A549 (cell line): ENCODE measurements at regions not wholly inside any gene's neighbourhood (a gene's known extent, or its start where the extent isn't known, plus 50 kb on each side); places are given as distances from the start of the nearest gene placed in this dataset.

ENCODE experiments used
- ATAC-seq, 2 experiments: fragments of 200-7000 bp in 1 of 2; fragments of >200 bp in 1 of 2; cut with Nextera tagmentation in 1 of 2; cut with Tn5 transposase in 1 of 2; 3 replicates each; pipeline versions ENCODE4 v1.8.0 to v1.9.1; 2018 to 2020; ENCODE audit warnings: mild to moderate bottlenecking in 1 of 2, moderate library complexity in 1 of 2
- CTCF ChIA-PET: fragments of 300-600 bp; sonication (Branson Sonifier 250); formaldehyde crosslinking; extraction: SDS; loops from one replicate; lab custom pipeline; 2021; ENCODE audit warnings: antibody characterized with exemption, inconsistent platforms; lab: Yijun Ruan, JAX
- POLR2A ChIA-PET: fragments of 350-600 bp; formaldehyde crosslinking; extraction: SDS; loops from one replicate; lab custom pipeline; 2021; ENCODE audit warnings: antibody characterized with exemption, inconsistent platforms; lab: Yijun Ruan, JAX
- DNase-seq, 2 experiments: peaks; one replicate each; pipeline versions ENCODE4 v3.0.0 to v3.0.0-alpha.2; 2011 to 2016; ENCODE audit warnings: low read depth in 1 of 2, low spot score in 1 of 2
- FAIRE-seq: peaks from 2 replicates; lab custom pipeline; 2011; peaks lifted over from hg19 to GRCh38; lab: Jason Lieb, UNC
- H3K27ac ChIP-seq, 2 experiments: fragments of >200 bp; sonication (Bioruptor Twin); formaldehyde crosslinking; 3 replicates each; pipeline ENCODE4 v1.5.1; 2016 to 2017
- H3K4me1 ChIP-seq: fragments of >200 bp; sonication (Bioruptor Twin); formaldehyde crosslinking; 3 replicates; pipeline ENCODE4 v1.6.1; 2016
- H3K4me2 ChIP-seq: fragments of >200 bp; sonication (Bioruptor Twin); formaldehyde crosslinking; 3 replicates; pipeline ENCODE4 v1.6.1; 2016
- H3K4me3 ChIP-seq: fragments of >200 bp; sonication (Bioruptor Twin); formaldehyde crosslinking; 3 replicates; pipeline ENCODE4 v1.5.1; 2016
- H3K9me3 ChIP-seq: fragments of >200 bp; sonication (Bioruptor Twin); formaldehyde crosslinking; 3 replicates; pipeline ENCODE4 v1.6.1; 2016
- BHLHE40 ChIP-seq: IDR thresholded peaks from 2 replicates; pipeline ENCODE4 v1.6.1; 2012; ENCODE audit warnings: low read depth, low read length, inconsistent platforms
- CBX8 ChIP-seq: fragments of 200-600 bp; sonication (generic); IDR thresholded peaks from 2 replicates; pipeline ENCODE4 v1.6.1; 2016
- CEBPB ChIP-seq, 2 experiments: fragments of >200 bp in 1 of 2; sonication (Bioruptor Twin) in 1 of 2; formaldehyde crosslinking in 1 of 2; IDR thresholded peaks; 2 replicates each; pipeline ENCODE4 v1.6.1; 2012 to 2016
- CHD2 ChIP-seq: fragments of 150-350 bp; IDR thresholded peaks from 2 replicates; pipeline ENCODE4 v1.6.1; 2014; ENCODE audit warnings: low read length; ENCODE audit not compliant: partially characterized antibody
- CHD4 ChIP-seq: fragments of 200-600 bp; sonication (generic); IDR thresholded peaks from 2 replicates; pipeline ENCODE4 v1.6.1; 2016; ENCODE audit warnings: antibody characterized with exemption, mild to moderate bottlenecking, borderline replicate concordance
- CTCF ChIP-seq: fragments of >200 bp; sonication (Bioruptor Twin); formaldehyde crosslinking; IDR thresholded peaks from 3 replicates; pipeline ENCODE4 v1.5.1; 2016
- EHMT2 ChIP-seq: fragments of 200-600 bp; sonication (generic); IDR thresholded peaks from 2 replicates; pipeline ENCODE4 v1.6.1; 2016; ENCODE audit warnings: antibody characterized with exemption, low read depth, mild to moderate bottlenecking, moderate library complexity
- ELK1 ChIP-seq: fragments of 150-350 bp; IDR thresholded peaks from 2 replicates; pipeline ENCODE4 v1.6.1; 2014; ENCODE audit warnings: low read depth, mild to moderate bottlenecking, low read length
- ESRRA ChIP-seq: fragments of 150-350 bp; IDR thresholded peaks from 2 replicates; pipeline ENCODE4 v1.6.1; 2014; ENCODE audit warnings: mild to moderate bottlenecking, low read length, borderline replicate concordance
- FOXS1 ChIP-seq: fragments of 250-450 bp; sonication (Bioruptor Pico); IDR thresholded peaks from 2 replicates; pipeline ENCODE4 v1.5.0; 2020; ENCODE audit warnings: mild to moderate bottlenecking, moderate library complexity
- MAZ ChIP-seq: fragments of 150-350 bp; IDR thresholded peaks from 2 replicates; pipeline ENCODE4 v1.6.1; 2014; ENCODE audit warnings: antibody characterized with exemption, low read depth, low read length, borderline replicate concordance
- POLR2A ChIP-seq: IDR thresholded peaks from 2 replicates; pipeline ENCODE4 v1.6.1; 2012; ENCODE audit warnings: mild to moderate bottlenecking, low read length
- RAD21 ChIP-seq, 2 experiments: fragments of >200 bp in 1 of 2; sonication (Bioruptor Twin) in 1 of 2; formaldehyde crosslinking in 1 of 2; IDR thresholded peaks in 1 of 2; conservative IDR thresholded peaks in 1 of 2; 2 replicates in 1 of 2; 3 replicates in 1 of 2; pipeline ENCODE4 v1.6.1; 2012 to 2018; ENCODE audit warnings: inconsistent platforms in 1 of 2
- RFX5 ChIP-seq: fragments of 450-650 bp; IDR thresholded peaks from 2 replicates; pipeline ENCODE4 v1.7.1; 2014; ENCODE audit warnings: antibody characterized with exemption, mild to moderate bottlenecking, moderate library complexity
- RNF2 ChIP-seq: fragments of 200-600 bp; sonication (generic); IDR thresholded peaks from 2 replicates; pipeline ENCODE4 v1.6.1; 2016; ENCODE audit warnings: low read depth, mild to moderate bottlenecking, antibody characterized with exemption, moderate library complexity, borderline replicate concordance
- TP53 ChIP-seq: fragments of 250-450 bp; sonication (Bioruptor Pico); IDR thresholded peaks from 2 replicates; pipeline ENCODE4 v1.5.0; 2021; ENCODE audit warnings: mild to moderate bottlenecking, moderate library complexity
- WGBS: methylation state at CpG from one replicate; pipeline ENCODE4 v1.1.6; 2017; ENCODE audit errors: missing lambda C conversion rate; 5-methylcytosine and 5-hydroxymethylcytosine counted together
- TF ChIP-seq, protein P1 (sequence below): fragments of 450-650 bp; IDR thresholded peaks from 2 replicates; pipeline ENCODE4 v1.6.1; 2014; ENCODE audit warnings: antibody characterized with exemption
- TF ChIP-seq, protein P2 (sequence below): fragments of 250-450 bp; sonication (Bioruptor Pico); IDR thresholded peaks from 2 replicates; pipeline ENCODE4 v1.5.0; 2020; ENCODE audit warnings: low read depth, mild to moderate bottlenecking, moderate library complexity
- TF ChIP-seq, protein P3 (sequence below): fragments of >200 bp; sonication (Bioruptor Twin); formaldehyde crosslinking; IDR thresholded peaks from 2 replicates; pipeline ENCODE4 v1.6.1; 2016

DNA sequence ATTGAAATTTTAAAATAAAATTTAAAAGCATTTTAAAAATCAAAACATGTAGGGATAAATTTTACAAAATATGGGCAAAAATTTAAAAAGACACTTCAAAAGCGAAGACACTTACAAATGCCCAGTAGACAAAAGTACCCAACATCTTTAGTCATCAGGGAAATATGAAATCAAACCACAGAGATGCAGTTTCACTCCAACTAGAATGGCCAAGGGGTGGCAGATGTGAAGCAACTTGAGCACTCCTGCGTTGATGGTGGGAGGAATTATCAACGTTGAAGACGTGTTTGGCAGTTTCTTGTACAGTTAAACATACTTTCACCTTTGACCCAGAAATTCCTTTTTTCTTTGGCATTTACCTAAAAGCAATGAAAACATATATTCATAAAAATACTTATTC is 518.0 kb upstream of the SGCG start:
- WGBS, result 46% methylated on average over 4 of the region's 4 CpGs
- POLR2A ChIA-PET, result no interaction called here
- Histone ChIP-seq H3K4me2 (no peak overlapping the region), H3K4me3 (no peak overlapping the region), H3K4me1 (no peaks in the 10 kb centered on the region), H3K27ac (no peak overlapping the region), H3K9me3 (no peaks in the 10 kb centered on the region)
- CTCF ChIA-PET, result no interaction called here
- FAIRE-seq (no peak), DNase-seq (no peak), ATAC-seq (no peak)
- no peak for TF ChIP-seq TP53 (CRISPR knock-in tag)
- no peak for TF ChIP-seq POLR2A
- TF ChIP-seq CHD2, result no peak
- TF ChIP-seq, protein P1, sequence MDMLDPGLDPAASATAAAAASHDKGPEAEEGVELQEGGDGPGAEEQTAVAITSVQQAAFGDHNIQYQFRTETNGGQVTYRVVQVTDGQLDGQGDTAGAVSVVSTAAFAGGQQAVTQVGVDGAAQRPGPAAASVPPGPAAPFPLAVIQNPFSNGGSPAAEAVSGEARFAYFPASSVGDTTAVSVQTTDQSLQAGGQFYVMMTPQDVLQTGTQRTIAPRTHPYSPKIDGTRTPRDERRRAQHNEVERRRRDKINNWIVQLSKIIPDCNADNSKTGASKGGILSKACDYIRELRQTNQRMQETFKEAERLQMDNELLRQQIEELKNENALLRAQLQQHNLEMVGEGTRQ, result no peak
- TF ChIP-seq CHD4, result no peak

GRCh38 chr13:22665506-22665905 is 515.3 kb upstream of the SGCG start:
- Histone ChIP-seq H3K4me1 (no peaks in the 10 kb centered on the region), H3K9me3 (no peaks in the 10 kb centered on the region), H3K4me3 (no peak overlapping the region), H3K4me2 (no peak overlapping the region), H3K27ac (no peak overlapping the region)
- FAIRE-seq (no peak), DNase-seq (peak in 1 of 2 experiments; percentile 17), ATAC-seq (no peak)
- no peak for TF ChIP-seq ELK1
- WGBS, result 5% methylated on average over 2 of the region's 2 CpGs
- CTCF ChIA-PET, result no interaction called here
- POLR2A ChIA-PET, result no interaction called here

- Histone ChIP-seq H3K4me3 (no peak overlapping the region), H3K4me1 (no peaks in the 10 kb centered on the region), H3K27ac (no peak overlapping the region), H3K9me3 (no peaks in the 10 kb centered on the region)
- FAIRE-seq (no peak), ATAC-seq (no peak)
- POLR2A ChIA-PET, result no interaction called here
- CTCF ChIA-PET, result interaction anchor here (0.6 kb wide), 1 partner anchor 1241 kb away, joined by 3 read pairs; no protein-coding TSS in a partner anchor
- TF ChIP-seq RAD21 (conservative IDR thresholded peaks at IDR 0.05 in 1 of 2, IDR thresholded peaks at IDR 0.05 in 1 of 2) (no peak), BHLHE40 (no peak), CEBPB (IDR thresholded peaks at IDR 0.05) (no peak), MAZ (no peak), ESRRA (no peak), CBX8 (no peak), FOXS1 (CRISPR knock-in tag) (no peak), CTCF (no peak), RNF2 (no peak), TP53 (CRISPR knock-in tag) (no peak), RFX5 (no peak), EHMT2 (no peak)
- TF ChIP-seq, protein P2, sequence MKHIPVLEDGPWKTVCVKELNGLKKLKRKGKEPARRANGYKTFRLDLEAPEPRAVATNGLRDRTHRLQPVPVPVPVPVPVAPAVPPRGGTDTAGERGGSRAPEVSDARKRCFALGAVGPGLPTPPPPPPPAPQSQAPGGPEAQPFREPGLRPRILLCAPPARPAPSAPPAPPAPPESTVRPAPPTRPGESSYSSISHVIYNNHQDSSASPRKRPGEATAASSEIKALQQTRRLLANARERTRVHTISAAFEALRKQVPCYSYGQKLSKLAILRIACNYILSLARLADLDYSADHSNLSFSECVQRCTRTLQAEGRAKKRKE, result no peak
- TF ChIP-seq, protein P3, sequence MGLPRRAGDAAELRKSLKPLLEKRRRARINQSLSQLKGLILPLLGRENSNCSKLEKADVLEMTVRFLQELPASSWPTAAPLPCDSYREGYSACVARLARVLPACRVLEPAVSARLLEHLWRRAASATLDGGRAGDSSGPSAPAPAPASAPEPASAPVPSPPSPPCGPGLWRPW, result no peak
- TF ChIP-seq, protein P1, result no peak
- TF ChIP-seq, all 56 proteins: peak for 0
- H3K4me2 ChIP-seq, result no peak overlapping the region
- WGBS, result 73% methylated on average over 8 of the region's 8 CpGs
- DNase-seq, result no peak
These were observed 490.0 kb upstream of the SGCG start for GRCh38 chr13:22690756-22691155.
